UCSD-AML1 (cell line): ENCODE measurements at regions not wholly inside any gene's neighbourhood (a gene's known extent, or its start where the extent isn't known, plus 50 kb on each side); places are given as distances from the start of the nearest gene placed in this dataset.

Experiments used
- DNase-seq: peaks from one replicate; lab custom pipeline; 2025; ENCODE audit not compliant: unreplicated experiment; lab: John Stamatoyannopoulos, UW

- DNase-seq = no peak
These were observed 309.5 kb downstream of the OSTF1 start for GRCh38 chr9:75397836-75398235.

GRCh38 chr9:75408391-75408790 is 320.1 kb downstream of the OSTF1 start:
- no peak for DNase-seq

GRCh38 chr9:75410405-75410804 is 322.1 kb downstream of the OSTF1 start:
- no peak for DNase-seq

- no peak for DNase-seq
These were observed 326.3 kb downstream of the OSTF1 start for GRCh38 chr9:75414371-75415160.

- DNase-seq = no peak
These were observed 329.2 kb downstream of the OSTF1 start for GRCh38 chr9:75417471-75417870.

- DNase-seq = no peak
These were observed 330.2 kb downstream of the OSTF1 start for GRCh38 chr9:75418518-75418917.

GRCh38 chr9:75422944-75423522 is 334.7 kb downstream of the OSTF1 start:
- no peak for DNase-seq

GRCh38 chr9:75429531-75430475 is 341.5 kb downstream of the OSTF1 start:
- DNase-seq = no peak

- no peak for DNase-seq
These were observed 343.1 kb downstream of the OSTF1 start for GRCh38 chr9:75431375-75431774.

- DNase-seq = no peak
These were observed 344.1 kb downstream of the OSTF1 start for GRCh38 chr9:75432386-75432785.

GRCh38 chr9:75432888-75433287 is 344.6 kb downstream of the OSTF1 start:
- no peak for DNase-seq

GRCh38 chr9:75438716-75439115 is 350.4 kb downstream of the OSTF1 start:
- DNase-seq = no peak

GRCh38 chr9:75440914-75441313 is 352.6 kb downstream of the OSTF1 start:
- no peak for DNase-seq

GRCh38 chr9:75445144-75445543 is 356.8 kb downstream of the OSTF1 start:
- DNase-seq = no peak

GRCh38 chr9:75447281-75447680 is 359.0 kb downstream of the OSTF1 start:
- no peak for DNase-seq

- DNase-seq = no peak
These were observed 360.0 kb downstream of the OSTF1 start for GRCh38 chr9:75448281-75448680.

GRCh38 chr9:75448955-75449354 is 360.6 kb downstream of the OSTF1 start:
- DNase-seq = no peak

GRCh38 chr9:75451045-75451444 is 362.7 kb downstream of the OSTF1 start:
- DNase-seq = no peak

GRCh38 chr9:75451505-75451904 is 363.2 kb downstream of the OSTF1 start:
- no peak for DNase-seq

GRCh38 chr9:75452512-75452911 is 364.2 kb downstream of the OSTF1 start:
- no peak for DNase-seq

GRCh38 chr9:75454043-75454442 is 365.7 kb downstream of the OSTF1 start:
- no peak for DNase-seq

- DNase-seq = no peak
These were observed 366.6 kb downstream of the OSTF1 start for GRCh38 chr9:75454891-75455290.
